CD4-positive, alpha-beta T cell (primary cell): ENCODE measurements at regions not wholly inside any gene's neighbourhood (a gene's known extent, or its start where the extent isn't known, plus 50 kb on each side); places are given as distances from the start of the nearest gene placed in this dataset.

Source experiments
- ATAC-seq: fragments of 200-7000 bp; cut with Tn5 transposase; one replicate; pipeline ENCODE4 v1.10.0; 2022; ENCODE audit warnings: mild to moderate bottlenecking; ENCODE audit not compliant: poor library complexity
- CTCF ChIA-PET: fragments of 350-600 bp; sonication (Branson Sonifier 250); formaldehyde crosslinking; loops from one replicate; lab custom pipeline; 2021; ENCODE audit warnings: antibody characterized with exemption, inconsistent platforms; lab: Charles Lee
- POLR2A ChIA-PET: fragments of 350-600 bp; sonication (Branson Sonifier 250); formaldehyde crosslinking; loops from one replicate; lab custom pipeline; 2021; ENCODE audit warnings: antibody characterized with exemption, inconsistent platforms; lab: Charles Lee
- DNase-seq, 14 experiments: peaks; one replicate each; pipeline ENCODE4 v3.0.0-alpha.2; 2013 to 2020; ENCODE audit warnings: mixed read lengths in 2 of 14
- H3K27ac ChIP-seq, 2 donors: one replicate each; pipeline versions ENCODE4 v1.5.1 to v1.7.0; 2013; ENCODE audit warnings: low read length in 2 of 2, low read depth in 1 of 2, mild to moderate bottlenecking in 1 of 2
- H3K27me3 ChIP-seq, 2 experiments: 1 replicate in 1 of 2; 2 replicates in 1 of 2; pipeline versions ENCODE4 v1.6.1 to v1.7.0; 2013; ENCODE audit warnings: low read length in 2 of 2, control low read depth in 1 of 2, mild to moderate bottlenecking in 1 of 2, moderate library complexity in 1 of 2; ENCODE audit not compliant: insufficient read depth in 2 of 2, control insufficient read depth in 1 of 2
- H3K36me3 ChIP-seq: one replicate; pipeline ENCODE4 v1.6.1; 2013; ENCODE audit warnings: low read length, control low read depth; ENCODE audit not compliant: insufficient read depth
- H3K4me1 ChIP-seq: one replicate; pipeline ENCODE4 v1.6.1; 2013; ENCODE audit warnings: low read length, control low read depth; ENCODE audit not compliant: insufficient read depth
- H3K4me3 ChIP-seq: one replicate; pipeline ENCODE4 v1.5.1; 2013; ENCODE audit warnings: mild to moderate bottlenecking, low read length, moderate library complexity
- H3K9me3 ChIP-seq, 2 experiments: 1 replicate in 1 of 2; 2 replicates in 1 of 2; pipeline versions ENCODE4 v1.6.1 to v1.7.0; 2013; ENCODE audit warnings: low read length in 2 of 2, mild to moderate bottlenecking in 2 of 2, control low read depth in 1 of 2, moderate library complexity in 1 of 2; ENCODE audit not compliant: control insufficient read depth in 1 of 2, insufficient read depth in 1 of 2
- H3K27ac Mint-ChIP-seq: one replicate; pipeline ENCODE4 v1.8.0; 2020; ENCODE audit warnings: mixed read lengths
- H3K27me3 Mint-ChIP-seq: one replicate; pipeline ENCODE4 v1.8.0; 2021; ENCODE audit warnings: mixed read lengths
- H3K36me3 Mint-ChIP-seq: one replicate; pipeline ENCODE4 v1.8.0; 2021; ENCODE audit warnings: low read depth, mixed read lengths
- H3K4me1 Mint-ChIP-seq: one replicate; pipeline ENCODE4 v1.8.0; 2021; ENCODE audit warnings: low read depth, mixed read lengths
- H3K4me3 Mint-ChIP-seq: one replicate; pipeline ENCODE4 v1.8.0; 2020; ENCODE audit warnings: mild to moderate bottlenecking, mixed read lengths
- H3K9me3 Mint-ChIP-seq: one replicate; pipeline ENCODE4 v1.8.0; 2020; ENCODE audit warnings: mixed read lengths
- CTCF ChIP-seq: fragments of 200-600 bp; IDR thresholded peaks from one replicate; pipeline ENCODE4 v1.8.0; 2022; ENCODE audit warnings: antibody characterized with exemption, mild to moderate bottlenecking
- intact Hi-C, 2 experiments: fragments of 100-400 bp; cut with DNase I in 1 of 2; cut with micrococcal nuclease in 1 of 2; formaldehyde crosslinking; loops; one replicate each; pipeline versions ENCODE4 v1.15.1 to v1.9.0; 2023 to 2025; cut with DNase I, micrococcal nuclease

DNA sequence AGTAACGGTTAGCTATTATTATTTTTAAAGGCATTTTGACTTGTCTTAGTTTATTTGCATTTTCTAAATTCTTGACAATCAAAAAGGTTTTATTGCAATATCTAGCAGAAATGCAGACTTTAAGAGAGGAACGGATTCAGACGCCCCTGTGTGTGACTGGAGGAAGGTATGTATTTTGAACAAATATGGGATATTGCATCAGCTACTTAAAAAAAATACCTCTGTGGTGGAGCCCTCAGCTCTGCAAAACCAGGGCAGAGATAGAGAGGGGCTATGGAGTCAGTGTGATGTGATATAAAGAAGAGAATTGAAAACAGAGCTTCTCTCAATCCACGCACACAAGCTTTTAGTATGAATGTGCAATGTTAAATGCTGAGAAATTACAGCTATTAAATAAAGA, 142.4 kb downstream of the ICE1 start:
- H3K9me3 ChIP-seq = no peaks in the 10 kb centered on the region
- H3K36me3 Mint-ChIP-seq = no peaks in the 10 kb centered on the region
- H3K27me3 Mint-ChIP-seq = peaks cover 30% of the 10 kb centered on the region
- no peak overlapping the region for H3K27ac ChIP-seq
- DNase-seq (no peak), ATAC-seq (no peak)
- H3K4me3 Mint-ChIP-seq = no peak overlapping the region
- H3K4me1 ChIP-seq = no peaks in the 10 kb centered on the region
- CTCF ChIA-PET = no interaction called here
- no peak overlapping the region for H3K4me3 ChIP-seq
- intact Hi-C loops = no loop called here
- no peaks in the 10 kb centered on the region for H3K9me3 Mint-ChIP-seq
- POLR2A ChIA-PET = no interaction called here
- H3K27me3 ChIP-seq = no peaks in the 10 kb centered on the region
- H3K4me1 Mint-ChIP-seq = no peaks in the 10 kb centered on the region
- no peak for TF ChIP-seq CTCF
- no peaks in the 10 kb centered on the region for H3K36me3 ChIP-seq
- H3K27ac Mint-ChIP-seq = no peak overlapping the region

DNA sequence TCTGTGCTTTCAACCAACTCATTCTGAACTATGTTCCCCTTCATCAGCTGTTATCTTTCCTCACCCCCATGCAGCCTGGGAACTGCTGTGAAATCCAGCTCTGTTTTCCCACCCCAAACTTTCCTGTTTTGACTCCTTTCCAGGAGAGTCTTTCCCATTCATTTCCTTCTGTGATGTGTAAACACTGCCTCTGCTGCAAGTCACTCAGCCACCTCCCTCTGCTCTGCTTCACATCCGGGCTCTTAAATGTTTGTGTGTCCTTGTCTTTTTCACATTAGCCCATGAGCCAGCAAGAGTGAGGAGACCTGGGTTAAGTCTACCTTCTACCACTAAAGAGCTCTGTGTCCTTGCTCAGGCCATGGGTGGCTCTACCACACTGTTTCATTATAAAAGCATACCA, 137.5 kb downstream of the ICE1 start:
- no peaks in the 10 kb centered on the region for H3K36me3 ChIP-seq
- H3K4me3 ChIP-seq = no peak overlapping the region
- Mint-ChIP-seq H3K36me3 (no peaks in the 10 kb centered on the region), H3K4me3 (no peak overlapping the region), H3K27ac (no peak overlapping the region), H3K4me1 (no peaks in the 10 kb centered on the region), H3K9me3 (no peaks in the 10 kb centered on the region), H3K27me3 (peaks cover 19% of the 10 kb centered on the region)
- ATAC-seq = no peak
- ChIA-PET POLR2A (no interaction called here), CTCF (no interaction called here)
- intact Hi-C loops = no loop called here
- no peaks in the 10 kb centered on the region for H3K9me3 ChIP-seq
- no peak for TF ChIP-seq CTCF
- DNase-seq = no peak
- no peaks in the 10 kb centered on the region for H3K4me1 ChIP-seq
- no peaks in the 10 kb centered on the region for H3K27me3 ChIP-seq
- H3K27ac ChIP-seq = no peak overlapping the region

DNA sequence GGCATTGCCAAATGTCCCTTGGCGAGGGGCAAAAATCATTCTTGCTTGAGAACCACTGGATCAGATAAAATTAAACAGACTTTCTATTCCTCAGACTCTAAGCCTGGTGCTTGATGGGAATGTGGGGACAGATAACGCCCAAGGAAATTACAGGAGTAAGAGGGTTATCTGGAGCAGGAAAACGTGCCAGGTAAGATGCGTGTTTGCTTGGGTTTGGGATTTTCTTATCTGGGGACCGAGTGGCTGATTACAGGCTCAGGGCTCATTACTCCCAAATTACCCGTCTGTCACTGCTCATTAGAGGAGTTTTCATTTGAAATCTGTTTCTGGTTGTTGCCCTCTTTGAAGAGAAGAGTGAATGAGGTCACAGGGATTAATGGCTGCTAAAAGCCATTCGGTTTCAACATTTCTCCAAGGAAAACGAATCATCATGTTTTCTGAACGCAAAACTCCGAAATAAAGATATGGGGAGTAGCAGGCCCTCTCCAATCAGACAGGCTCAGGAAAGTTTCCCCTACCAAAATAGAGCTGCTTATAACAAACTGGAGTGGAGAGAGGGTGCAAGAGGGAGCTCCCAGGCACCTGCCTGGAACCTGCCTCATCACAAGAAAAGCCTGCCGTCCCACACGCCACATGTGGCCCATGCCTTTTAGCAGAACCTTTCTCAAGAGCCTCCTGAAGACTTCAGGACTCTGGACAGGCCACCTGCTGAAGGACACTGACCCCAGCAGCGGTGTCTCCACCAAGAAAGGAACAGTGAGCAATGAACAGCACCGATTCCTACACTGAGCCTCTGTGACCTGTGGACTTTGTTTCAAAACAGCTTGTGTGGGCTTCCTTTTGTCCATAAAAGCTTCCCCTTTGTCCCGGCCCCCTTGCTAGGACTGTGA, 136.4 kb downstream of the ICE1 start:
- POLR2A ChIA-PET = no interaction called here

More for the DNA sequence above, 136.4 kb downstream of the ICE1 start:
- Mint-ChIP-seq H3K4me3 (no peak overlapping the region), H3K27ac (no peak overlapping the region), H3K9me3 (no peaks in the 10 kb centered on the region), H3K36me3 (no peaks in the 10 kb centered on the region), H3K4me1 (no peaks in the 10 kb centered on the region), H3K27me3 (peaks cover 15% of the 10 kb centered on the region)
- CTCF ChIA-PET = no interaction called here
- Histone ChIP-seq H3K27ac (no peak overlapping the region), H3K9me3 (no peaks in the 10 kb centered on the region), H3K27me3 (no peaks in the 10 kb centered on the region), H3K4me1 (no peaks in the 10 kb centered on the region), H3K4me3 (no peak overlapping the region), H3K36me3 (no peaks in the 10 kb centered on the region)
- ATAC-seq = no peak
- intact Hi-C loops = no loop called here
- no peak for DNase-seq
- no peak for TF ChIP-seq CTCF
